Bronchial epithelial cell (primary cell): ENCODE measurements at regions not wholly inside any gene's neighbourhood (a gene's known extent, or its start where the extent isn't known, plus 50 kb on each side); places are given as distances from the start of the nearest gene placed in this dataset.

ENCODE experiments used
- DNase-seq: peaks from one replicate; pipeline ENCODE4 v3.0.0-alpha.2; 2010; ENCODE audit warnings: low read depth
- FAIRE-seq: peaks from 2 replicates; lab custom pipeline; 2011; peaks lifted over from hg19 to GRCh38; lab: Jason Lieb, UNC
- H3K27me3 ChIP-seq: 2 replicates; pipeline ENCODE4 v1.5.1; 2011; ENCODE audit warnings: low read length; ENCODE audit not compliant: control insufficient read depth, insufficient read depth
- H3K36me3 ChIP-seq: 2 replicates; pipeline ENCODE4 v1.5.1; 2011; ENCODE audit warnings: low read length; ENCODE audit not compliant: control insufficient read depth, insufficient read depth
- H3K4me3 ChIP-seq: 2 replicates; pipeline ENCODE4 v1.5.1; 2011; ENCODE audit warnings: mild to moderate bottlenecking, low read depth, low read length, control low read depth
- TF ChIP-seq, protein P1 (sequence below): IDR thresholded peaks from 2 replicates; pipeline ENCODE4 v1.5.1; 2011; ENCODE audit warnings: mild to moderate bottlenecking, moderate library complexity, low read length, control low read depth, inconsistent platforms; ENCODE audit not compliant: insufficient read depth, severe bottlenecking

DNA sequence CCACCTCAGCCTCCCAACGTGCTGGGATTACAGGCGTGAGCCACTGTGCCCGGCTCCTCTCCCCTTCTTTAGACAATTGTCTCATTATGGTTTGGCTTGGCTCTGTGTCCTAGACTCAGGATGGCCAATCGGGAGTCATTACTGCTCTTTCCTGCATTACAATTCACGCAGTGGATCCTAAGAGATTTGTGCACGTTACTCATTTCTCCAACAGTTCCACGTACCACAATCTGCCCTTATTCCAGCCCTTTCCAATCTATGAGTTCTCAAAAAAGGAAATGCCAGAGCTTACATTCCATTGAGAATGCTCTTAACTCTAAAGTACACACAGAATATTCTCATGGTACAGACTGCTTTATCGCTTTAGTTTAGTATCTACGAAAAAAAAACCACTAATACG is 357.0 kb downstream of the GPATCH2 start:
- FAIRE-seq: no peak
- Histone ChIP-seq H3K27me3 (no peaks in the 10 kb centered on the region), H3K4me3 (no peak overlapping the region), H3K36me3 (no peaks in the 10 kb centered on the region)
- DNase-seq: no peak
- TF ChIP-seq, protein P1, sequence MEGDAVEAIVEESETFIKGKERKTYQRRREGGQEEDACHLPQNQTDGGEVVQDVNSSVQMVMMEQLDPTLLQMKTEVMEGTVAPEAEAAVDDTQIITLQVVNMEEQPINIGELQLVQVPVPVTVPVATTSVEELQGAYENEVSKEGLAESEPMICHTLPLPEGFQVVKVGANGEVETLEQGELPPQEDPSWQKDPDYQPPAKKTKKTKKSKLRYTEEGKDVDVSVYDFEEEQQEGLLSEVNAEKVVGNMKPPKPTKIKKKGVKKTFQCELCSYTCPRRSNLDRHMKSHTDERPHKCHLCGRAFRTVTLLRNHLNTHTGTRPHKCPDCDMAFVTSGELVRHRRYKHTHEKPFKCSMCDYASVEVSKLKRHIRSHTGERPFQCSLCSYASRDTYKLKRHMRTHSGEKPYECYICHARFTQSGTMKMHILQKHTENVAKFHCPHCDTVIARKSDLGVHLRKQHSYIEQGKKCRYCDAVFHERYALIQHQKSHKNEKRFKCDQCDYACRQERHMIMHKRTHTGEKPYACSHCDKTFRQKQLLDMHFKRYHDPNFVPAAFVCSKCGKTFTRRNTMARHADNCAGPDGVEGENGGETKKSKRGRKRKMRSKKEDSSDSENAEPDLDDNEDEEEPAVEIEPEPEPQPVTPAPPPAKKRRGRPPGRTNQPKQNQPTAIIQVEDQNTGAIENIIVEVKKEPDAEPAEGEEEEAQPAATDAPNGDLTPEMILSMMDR: no peak

DNA sequence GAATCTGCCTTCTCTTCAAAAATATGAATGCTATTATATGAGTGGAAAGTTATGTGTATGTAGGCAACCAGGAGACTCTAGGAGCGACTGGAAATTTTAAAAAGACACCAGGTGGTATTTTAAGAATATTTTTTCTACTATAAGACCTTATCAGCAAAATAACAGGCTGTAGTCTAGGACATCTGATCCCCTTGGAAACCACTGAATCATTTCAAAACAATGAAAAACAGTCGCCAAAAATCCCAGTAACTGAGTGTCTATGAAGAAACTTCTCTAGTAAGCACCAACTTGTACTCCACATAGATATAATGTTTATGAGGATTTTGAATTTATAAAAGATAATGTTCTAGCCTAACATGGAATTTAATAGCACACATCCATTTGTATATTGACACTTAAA is 358.5 kb downstream of the GPATCH2 start:
- DNase-seq: peak; percentile 30
- no peak for FAIRE-seq
- TF ChIP-seq, protein P1: no peak
- Histone ChIP-seq H3K27me3 (no peaks in the 10 kb centered on the region), H3K4me3 (no peak overlapping the region), H3K36me3 (no peaks in the 10 kb centered on the region)

DNA sequence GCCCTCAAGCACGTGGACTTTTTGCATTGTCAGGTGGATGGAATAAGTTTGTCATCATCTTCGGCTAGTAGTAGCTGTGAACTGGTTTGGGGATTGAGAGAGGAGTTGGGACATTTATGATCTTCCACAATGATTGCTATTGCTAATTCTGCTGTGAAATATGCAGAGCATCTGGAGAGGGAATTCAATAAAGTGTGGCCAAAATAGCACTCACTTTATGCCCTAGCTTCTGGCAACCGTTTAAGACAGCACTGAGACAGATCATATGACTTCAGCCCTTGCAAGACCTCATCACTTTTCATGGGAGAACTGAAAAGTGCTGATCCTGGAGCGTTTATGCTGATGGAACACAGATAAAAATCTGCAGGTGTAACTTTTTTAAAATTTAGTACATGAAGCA is 360.8 kb downstream of the GPATCH2 start:
- H3K27me3 ChIP-seq: no peaks in the 10 kb centered on the region
- no peaks in the 10 kb centered on the region for H3K36me3 ChIP-seq
- DNase-seq (no peak), FAIRE-seq (no peak)
- TF ChIP-seq, protein P1: no peak
- no peak overlapping the region for H3K4me3 ChIP-seq

DNA sequence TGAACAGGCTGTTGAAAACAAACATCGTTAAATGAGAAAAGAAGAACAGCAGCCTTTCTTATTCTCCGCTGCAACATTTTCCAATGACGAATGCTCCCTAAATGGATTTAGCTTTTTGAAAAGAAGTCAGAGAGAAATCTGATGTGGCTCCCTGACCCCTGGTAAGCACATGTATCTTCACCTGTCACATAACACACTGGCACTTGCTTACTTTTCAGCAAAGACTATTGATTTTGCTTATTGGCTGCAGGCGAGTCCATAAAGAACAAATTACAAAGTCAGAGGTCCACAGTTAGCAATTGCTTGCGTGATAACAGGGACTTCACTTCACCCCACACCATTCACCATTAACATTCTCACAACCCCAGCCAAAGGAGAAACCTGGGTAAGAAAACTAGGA is 362.8 kb downstream of the GPATCH2 start:
- TF ChIP-seq, protein P1: no peak
- DNase-seq: no peak
- FAIRE-seq: no peak
- Histone ChIP-seq H3K27me3 (no peaks in the 10 kb centered on the region), H3K36me3 (no peaks in the 10 kb centered on the region), H3K4me3 (no peak overlapping the region)

DNA sequence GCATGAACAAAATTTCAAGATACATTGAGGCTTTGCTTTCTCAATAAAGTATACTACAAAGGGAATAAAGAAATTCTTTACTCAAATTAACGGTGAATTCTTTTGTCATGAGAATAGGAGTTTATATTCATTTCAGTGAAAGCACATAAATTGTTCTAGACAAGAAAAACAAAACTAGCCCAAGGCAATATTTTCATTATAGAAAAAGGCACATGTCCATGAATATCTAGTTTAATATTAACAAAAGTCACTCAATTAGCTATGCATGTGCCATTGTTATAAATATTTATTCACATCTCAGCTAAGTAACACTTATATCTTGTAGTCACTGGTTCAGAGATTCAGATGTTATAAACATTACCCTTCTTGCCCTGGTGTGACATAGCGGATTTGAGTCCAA is 369.3 kb downstream of the GPATCH2 start:
- Histone ChIP-seq H3K27me3 (no peaks in the 10 kb centered on the region), H3K4me3 (no peak overlapping the region), H3K36me3 (no peaks in the 10 kb centered on the region)
- DNase-seq: no peak
- TF ChIP-seq, protein P1: no peak
- FAIRE-seq: no peak

DNA sequence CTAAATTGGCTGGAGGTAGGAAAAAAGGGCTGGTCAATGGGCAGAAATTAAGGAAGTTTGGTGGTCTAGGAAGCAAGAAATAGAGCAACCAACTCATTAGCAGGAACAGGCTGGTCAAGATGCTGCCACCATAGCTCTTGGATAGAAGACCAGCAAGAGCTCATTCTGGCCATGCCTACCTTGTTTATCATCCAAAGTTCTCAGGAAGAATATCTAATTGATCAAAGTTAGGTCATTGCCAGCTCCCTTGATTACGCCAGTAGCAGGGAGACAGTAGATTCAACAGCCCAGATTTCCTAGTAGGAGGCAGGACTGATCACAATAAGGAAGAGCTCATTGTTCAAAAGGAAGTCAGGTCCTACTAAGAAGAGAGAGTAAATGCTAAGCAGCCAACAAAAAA is 370.2 kb downstream of the GPATCH2 start:
- FAIRE-seq (no peak), DNase-seq (no peak)
- TF ChIP-seq, protein P1: no peak
- Histone ChIP-seq H3K4me3 (no peak overlapping the region), H3K36me3 (no peaks in the 10 kb centered on the region), H3K27me3 (no peaks in the 10 kb centered on the region)
